B cell (primary cell): ENCODE measurements at regions not wholly inside any gene's neighbourhood (a gene's known extent, or its start where the extent isn't known, plus 50 kb on each side); places are given as distances from the start of the nearest gene placed in this dataset.

ENCODE experiments used
- ATAC-seq: fragments of 200-7000 bp; cut with Tn5 transposase; one replicate; pipeline ENCODE4 v1.10.0; 2021; ENCODE audit warnings: low read depth, mild to moderate bottlenecking, moderate number of reproducible peaks, moderate library complexity
- CTCF ChIA-PET: fragments of 350-600 bp; sonication (Branson Sonifier 250); formaldehyde crosslinking; loops from one replicate; lab custom pipeline; 2021; ENCODE audit warnings: antibody characterized with exemption, inconsistent platforms; lab: Charles Lee
- POLR2A ChIA-PET: fragments of 350-600 bp; sonication (Branson Sonifier 250); formaldehyde crosslinking; loops from one replicate; lab custom pipeline; 2021; ENCODE audit warnings: antibody characterized with exemption; lab: Charles Lee
- DNase-seq: peaks from one replicate; pipeline ENCODE4 v3.0.0; 2013
- H2AFZ ChIP-seq: 2 replicates; pipeline ENCODE4 v1.6.1; 2012; ENCODE audit warnings: mild to moderate bottlenecking, low read depth, low read length; ENCODE audit not compliant: insufficient read depth, poor library complexity, severe bottlenecking
- H3K27ac ChIP-seq, 2 donors: 1 replicate in 1 of 2; 2 replicates in 1 of 2; pipeline ENCODE4 v1.5.1; 2012 to 2013; ENCODE audit warnings: low read length in 2 of 2, mild to moderate bottlenecking in 2 of 2, moderate library complexity in 1 of 2
- H3K27me3 ChIP-seq, 4 experiments: fragments of 200-600 bp in 1 of 4; sonication (generic) in 1 of 4; replicated peaks in 1 of 4; 1 replicate in 2 of 4; 2 replicates in 2 of 4; pipeline versions ENCODE4 v1.6.1 to v1.7.0; 2013 to 2016; ENCODE audit warnings: low read length in 3 of 4, mild to moderate bottlenecking in 2 of 4, mixed read lengths in 1 of 4, moderate library complexity in 1 of 4; ENCODE audit not compliant: insufficient read depth in 4 of 4, control insufficient read depth in 3 of 4; ENCODE audit errors: control extremely low read depth in 1 of 4
- H3K36me3 ChIP-seq, 2 experiments: replicated peaks in 1 of 2; 1 replicate in 1 of 2; 2 replicates in 1 of 2; pipeline versions ENCODE4 v1.6.1 to v1.7.1; 2013; ENCODE audit warnings: low read length in 1 of 2; ENCODE audit not compliant: insufficient read depth in 2 of 2, control insufficient read depth in 1 of 2; ENCODE audit errors: control extremely low read depth in 1 of 2, extremely low read depth in 1 of 2
- H3K4me1 ChIP-seq, 2 donors: fragments of 200-600 bp in 1 of 2; sonication (generic) in 1 of 2; 1 replicate in 1 of 2; 2 replicates in 1 of 2; pipeline versions ENCODE4 v1.5.1 to v1.6.1; 2013 to 2017; ENCODE audit warnings: low read length in 2 of 2; ENCODE audit not compliant: control insufficient read depth in 2 of 2, insufficient read depth in 2 of 2
- H3K4me2 ChIP-seq: replicated peaks from 2 replicates; pipeline ENCODE3; 2012; ENCODE audit warnings: mild to moderate bottlenecking, low read depth, low read length; ENCODE audit not compliant: poor library complexity, severe bottlenecking
- H3K4me3 ChIP-seq, 5 experiments: fragments of 200-600 bp in 1 of 5; sonication (generic) in 1 of 5; 1 replicate in 3 of 5; 2 replicates in 2 of 5; pipeline versions ENCODE4 v1.5.1 to v1.7.0; 2011 to 2016; ENCODE audit warnings: low read length in 4 of 5, mild to moderate bottlenecking in 4 of 5, low read depth in 2 of 5, control low read depth in 1 of 5, moderate library complexity in 1 of 5; ENCODE audit not compliant: insufficient read depth in 1 of 5; ENCODE audit errors: control extremely low read depth in 1 of 5, extremely low read depth in 1 of 5
- H3K79me2 ChIP-seq: fragments of 200-600 bp; sonication (generic); one replicate; pipeline ENCODE4 v1.6.0; 2016; ENCODE audit warnings: low read length; ENCODE audit not compliant: control insufficient read depth, insufficient read depth
- H3K9ac ChIP-seq: fragments of 200-600 bp; sonication (generic); 2 replicates; pipeline ENCODE4 v1.6.1; 2017; ENCODE audit warnings: mild to moderate bottlenecking, low read length, moderate library complexity
- H3K9me3 ChIP-seq, 3 donors: one replicate each; pipeline versions ENCODE4 v1.6.1 to v1.7.1; 2013; ENCODE audit warnings: low read length in 2 of 3; ENCODE audit not compliant: control insufficient read depth in 2 of 3, insufficient read depth in 1 of 3; ENCODE audit errors: control extremely low read depth in 1 of 3
- H4K20me1 ChIP-seq: 2 replicates; pipeline ENCODE4 v1.6.0; 2012; ENCODE audit warnings: mild to moderate bottlenecking, low read length; ENCODE audit not compliant: insufficient read depth, control insufficient read depth, poor library complexity, severe bottlenecking
- H3K27ac Mint-ChIP-seq: one replicate; pipeline ENCODE4 v1.8.0; 2021; ENCODE audit warnings: mixed read lengths
- H3K27me3 Mint-ChIP-seq: one replicate; pipeline ENCODE4 v1.8.0; 2021; ENCODE audit warnings: mixed read lengths
- H3K4me1 Mint-ChIP-seq: one replicate; pipeline ENCODE4 v1.8.0; 2021; ENCODE audit warnings: mixed read lengths
- H3K4me3 Mint-ChIP-seq: one replicate; pipeline ENCODE4 v1.8.0; 2021; ENCODE audit warnings: mixed read lengths
- H3K9me3 Mint-ChIP-seq: one replicate; pipeline ENCODE4 v1.8.0; 2022; ENCODE audit warnings: mixed read lengths; ENCODE audit not compliant: insufficient read depth
- EZH2 ChIP-seq: IDR thresholded peaks from 2 replicates; pipeline ENCODE4 v1.6.1; 2012; ENCODE audit warnings: borderline replicate concordance, low read depth, mild to moderate bottlenecking, moderate library complexity, low read length; ENCODE audit not compliant: insufficient read depth, poor library complexity, severe bottlenecking
- WGBS: methylation state at CpG from one replicate; pipeline ENCODE4 v1.1.5; 2013; ENCODE audit warnings: missing lambda C conversion rate; ENCODE audit not compliant: insufficient coverage; 5-methylcytosine and 5-hydroxymethylcytosine counted together
- intact Hi-C: fragments of 100-400 bp; cut with micrococcal nuclease; formaldehyde crosslinking; loops from one replicate; pipeline ENCODE4 v1.10.0; 2022
- TF ChIP-seq, protein P1 (sequence below): fragments of 200-600 bp; IDR thresholded peaks from one replicate; pipeline ENCODE4 v1.8.0; 2022; ENCODE audit warnings: antibody characterized with exemption, mild to moderate bottlenecking

DNA sequence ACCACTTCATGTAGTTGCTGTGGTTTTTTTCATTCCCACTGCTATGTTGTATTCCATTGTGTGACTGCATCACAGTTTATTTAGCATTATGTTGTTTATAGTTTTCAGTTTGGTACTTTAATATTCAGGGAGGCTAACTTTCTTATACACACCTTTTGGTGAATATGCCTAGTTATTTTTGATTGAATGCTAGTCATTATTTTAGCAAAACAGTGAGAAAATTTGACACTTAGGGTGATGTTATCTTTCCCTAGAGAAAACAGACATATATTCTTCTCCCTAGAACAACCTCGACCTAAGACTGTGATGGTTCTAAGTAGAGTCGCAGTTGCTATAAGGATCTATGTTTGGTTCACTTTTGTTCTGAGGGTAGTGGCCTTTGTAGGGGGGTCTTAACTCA, 120.8 kb upstream of the B3GAT2 start:
- no peaks in the 10 kb centered on the region for H3K27me3 ChIP-seq
- ATAC-seq (no peak), DNase-seq (no peak)
- no peak overlapping the region for H3K4me3 ChIP-seq
- H3K9ac ChIP-seq, result no peak overlapping the region
- no peaks in the 10 kb centered on the region for H3K4me1 ChIP-seq
- CTCF ChIA-PET, result no interaction called here
- H2AFZ ChIP-seq, result no peak overlapping the region
- intact Hi-C loops, result no loop called here
- Mint-ChIP-seq H3K9me3 (peaks cover 15% of the 10 kb centered on the region), H3K27ac (no peak overlapping the region), H3K4me1 (no peaks in the 10 kb centered on the region), H3K4me3 (no peak overlapping the region), H3K27me3 (peaks cover 10% of the 10 kb centered on the region)
- WGBS, result no CpG with 5 or more reads among the region's 2 CpGs
- TF ChIP-seq, protein P1, sequence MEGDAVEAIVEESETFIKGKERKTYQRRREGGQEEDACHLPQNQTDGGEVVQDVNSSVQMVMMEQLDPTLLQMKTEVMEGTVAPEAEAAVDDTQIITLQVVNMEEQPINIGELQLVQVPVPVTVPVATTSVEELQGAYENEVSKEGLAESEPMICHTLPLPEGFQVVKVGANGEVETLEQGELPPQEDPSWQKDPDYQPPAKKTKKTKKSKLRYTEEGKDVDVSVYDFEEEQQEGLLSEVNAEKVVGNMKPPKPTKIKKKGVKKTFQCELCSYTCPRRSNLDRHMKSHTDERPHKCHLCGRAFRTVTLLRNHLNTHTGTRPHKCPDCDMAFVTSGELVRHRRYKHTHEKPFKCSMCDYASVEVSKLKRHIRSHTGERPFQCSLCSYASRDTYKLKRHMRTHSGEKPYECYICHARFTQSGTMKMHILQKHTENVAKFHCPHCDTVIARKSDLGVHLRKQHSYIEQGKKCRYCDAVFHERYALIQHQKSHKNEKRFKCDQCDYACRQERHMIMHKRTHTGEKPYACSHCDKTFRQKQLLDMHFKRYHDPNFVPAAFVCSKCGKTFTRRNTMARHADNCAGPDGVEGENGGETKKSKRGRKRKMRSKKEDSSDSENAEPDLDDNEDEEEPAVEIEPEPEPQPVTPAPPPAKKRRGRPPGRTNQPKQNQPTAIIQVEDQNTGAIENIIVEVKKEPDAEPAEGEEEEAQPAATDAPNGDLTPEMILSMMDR, result no peak
- no peak for TF ChIP-seq EZH2
- H3K27ac ChIP-seq, result no peak overlapping the region
- H3K79me2 ChIP-seq, result no peaks in the 10 kb centered on the region
- no peaks in the 10 kb centered on the region for H4K20me1 ChIP-seq
- peaks cover 3 to 9% (median 4%) of the 10 kb centered on the region in 3 donors for H3K9me3 ChIP-seq
- H3K4me2 ChIP-seq, result no peak overlapping the region
- H3K36me3 ChIP-seq, result no peaks in the 10 kb centered on the region
- POLR2A ChIA-PET, result no interaction called here

DNA sequence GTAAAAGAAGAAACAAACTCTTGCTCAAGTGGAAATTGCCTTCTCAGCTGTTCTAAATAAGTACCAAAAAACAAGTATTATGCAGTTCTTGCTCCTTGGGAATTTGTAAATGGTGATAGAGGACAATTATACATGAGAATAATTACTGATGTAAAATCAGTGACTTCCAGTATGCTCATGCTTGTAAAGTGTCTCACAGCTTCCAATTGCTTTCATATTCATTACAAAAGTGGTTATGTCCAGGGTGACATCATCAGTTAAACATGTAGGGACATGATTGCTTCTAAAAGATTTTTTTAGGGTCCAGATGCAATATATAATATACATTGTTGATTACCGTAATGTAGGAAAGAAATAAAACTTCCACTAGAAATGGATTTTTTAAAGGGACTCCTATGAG, 122.8 kb upstream of the B3GAT2 start:
- Histone ChIP-seq H3K79me2 (no peaks in the 10 kb centered on the region), H3K9ac (no peak overlapping the region), H4K20me1 (no peaks in the 10 kb centered on the region), H3K27ac (no peak overlapping the region), H3K27me3 (no peaks in the 10 kb centered on the region), H2AFZ (no peak overlapping the region), H3K4me3 (no peak overlapping the region), H3K4me1 (no peaks in the 10 kb centered on the region), H3K9me3 (peaks cover 3 to 9% (median 4%) of the 10 kb centered on the region in 3 donors), H3K36me3 (no peaks in the 10 kb centered on the region), H3K4me2 (no peak overlapping the region)
- WGBS, result no CpG with 5 or more reads among the region's 1 CpG
- Mint-ChIP-seq H3K27me3 (peaks cover 5% of the 10 kb centered on the region), H3K9me3 (peaks cover 13% of the 10 kb centered on the region), H3K4me1 (no peaks in the 10 kb centered on the region), H3K4me3 (no peak overlapping the region), H3K27ac (no peak overlapping the region)
- ChIA-PET POLR2A (no interaction called here), CTCF (no interaction called here)
- DNase-seq (no peak), ATAC-seq (no peak)
- intact Hi-C loops, result no loop called here
- no peak for TF ChIP-seq EZH2
- TF ChIP-seq, protein P1, result no peak
